Panc1 (cell line): ENCODE measurements at regions not wholly inside any gene's neighbourhood (a gene's known extent, or its start where the extent isn't known, plus 50 kb on each side); places are given as distances from the start of the nearest gene placed in this dataset.

ENCODE experiments used
- ATAC-seq: fragments of 200-7000 bp; cut with Tn5 transposase; 2 replicates; pipeline ENCODE4 v1.9.1; 2020; ENCODE audit warnings: mild to moderate bottlenecking, moderate library complexity
- BruUV-seq: library from RNA; stranded (reverse); fragments of 400-500 nt; replicated peaks from 2 replicates; lab custom pipeline; 2021; lab: Mats Ljungman, UMichigan
- CTCF ChIA-PET: fragments of 300-600 bp; sonication (Branson Sonifier 250); formaldehyde crosslinking; loops from one replicate; lab custom pipeline; 2022; ENCODE audit warnings: antibody characterized with exemption; lab: Charles Lee
- POLR2A ChIA-PET: fragments of 300-600 bp; sonication (Branson Sonifier 250); formaldehyde crosslinking; loops from one replicate; lab custom pipeline; 2022; ENCODE audit warnings: antibody characterized with exemption; lab: Charles Lee
- DNase-seq: peaks from one replicate; pipeline ENCODE4 v3.0.0-alpha.2; 2010; ENCODE audit warnings: low read depth, low spot score
- H3K27ac ChIP-seq: 2 replicates; pipeline ENCODE4 v1.5.1; 2011; ENCODE audit warnings: mild to moderate bottlenecking, low read length, inconsistent platforms
- H3K27me3 ChIP-seq: fragments of 200-500 bp; sonication (Bioruptor generic); 2 replicates; pipeline ENCODE4 v1.6.0; 2014; ENCODE audit warnings: low read length, inconsistent platforms; ENCODE audit not compliant: control insufficient read depth, insufficient read depth
- H3K36me3 ChIP-seq: fragments of 200-500 bp; sonication (Bioruptor generic); 2 replicates; pipeline ENCODE4 v1.5.1; 2014; ENCODE audit warnings: inconsistent platforms, mild to moderate bottlenecking, low read length, moderate library complexity; ENCODE audit not compliant: control insufficient read depth, insufficient read depth
- H3K4me1 ChIP-seq: 2 replicates; pipeline ENCODE4 v1.5.1; 2011; ENCODE audit warnings: inconsistent platforms, mild to moderate bottlenecking, low read length, moderate library complexity; ENCODE audit not compliant: control insufficient read depth, insufficient read depth
- H3K4me3 ChIP-seq, 2 experiments: 2 replicates each; pipeline ENCODE4 v1.5.1; 2011 to 2012; ENCODE audit warnings: low read depth in 2 of 2, low read length in 2 of 2, mild to moderate bottlenecking in 2 of 2, inconsistent platforms in 1 of 2, moderate library complexity in 1 of 2
- H3K9me3 ChIP-seq: fragments of 200-500 bp; sonication (Bioruptor generic); 2 replicates; pipeline ENCODE4 v1.5.1; 2014; ENCODE audit warnings: low read depth, mild to moderate bottlenecking, inconsistent platforms, low read length, moderate library complexity; ENCODE audit not compliant: control insufficient read depth, insufficient read depth
- POLR2AphosphoS5 ChIP-seq: IDR thresholded peaks from 2 replicates; pipeline ENCODE4 v1.6.1; 2012; ENCODE audit warnings: mild to moderate bottlenecking, low read depth, low read length, moderate library complexity
- SIN3A ChIP-seq: IDR thresholded peaks from 2 replicates; pipeline ENCODE4 v1.6.1; 2012; ENCODE audit warnings: low read depth, mild to moderate bottlenecking, low read length, moderate library complexity, borderline replicate concordance; ENCODE audit not compliant: insufficient read depth
- TCF7L2 ChIP-seq: IDR thresholded peaks from 2 replicates; pipeline ENCODE4 v1.6.1; 2011; ENCODE audit warnings: mild to moderate bottlenecking, low read depth, low read length, inconsistent platforms
- in situ Hi-C: cut with HindIII; loops from 2 replicates; pipeline ENCODE4 v1.10.0; 2016; ENCODE audit warnings: low sequenced_read_pairs, low pct_unique_long_range_greater_than_20kb
- intact Hi-C: fragments of 100-400 bp; cut with micrococcal nuclease; formaldehyde crosslinking; loops from one replicate; pipeline ENCODE4 v1.10.0; 2022; ENCODE audit not compliant: unreplicated experiment
- TF ChIP-seq, protein P1 (sequence below): fragments of 450-650 bp; IDR thresholded peaks from 2 replicates; pipeline ENCODE4 v1.5.1; 2017; ENCODE audit warnings: mild to moderate bottlenecking
- TF ChIP-seq, protein P2 (sequence below), 2 experiments: IDR thresholded peaks; 2 replicates each; pipeline ENCODE4 v1.6.1; 2011 to 2012; ENCODE audit warnings: low read depth in 2 of 2, control low read depth in 1 of 2, low read length in 1 of 2, mild to moderate bottlenecking in 1 of 2, moderate library complexity in 1 of 2; ENCODE audit not compliant: insufficient read depth in 1 of 2

DNA sequence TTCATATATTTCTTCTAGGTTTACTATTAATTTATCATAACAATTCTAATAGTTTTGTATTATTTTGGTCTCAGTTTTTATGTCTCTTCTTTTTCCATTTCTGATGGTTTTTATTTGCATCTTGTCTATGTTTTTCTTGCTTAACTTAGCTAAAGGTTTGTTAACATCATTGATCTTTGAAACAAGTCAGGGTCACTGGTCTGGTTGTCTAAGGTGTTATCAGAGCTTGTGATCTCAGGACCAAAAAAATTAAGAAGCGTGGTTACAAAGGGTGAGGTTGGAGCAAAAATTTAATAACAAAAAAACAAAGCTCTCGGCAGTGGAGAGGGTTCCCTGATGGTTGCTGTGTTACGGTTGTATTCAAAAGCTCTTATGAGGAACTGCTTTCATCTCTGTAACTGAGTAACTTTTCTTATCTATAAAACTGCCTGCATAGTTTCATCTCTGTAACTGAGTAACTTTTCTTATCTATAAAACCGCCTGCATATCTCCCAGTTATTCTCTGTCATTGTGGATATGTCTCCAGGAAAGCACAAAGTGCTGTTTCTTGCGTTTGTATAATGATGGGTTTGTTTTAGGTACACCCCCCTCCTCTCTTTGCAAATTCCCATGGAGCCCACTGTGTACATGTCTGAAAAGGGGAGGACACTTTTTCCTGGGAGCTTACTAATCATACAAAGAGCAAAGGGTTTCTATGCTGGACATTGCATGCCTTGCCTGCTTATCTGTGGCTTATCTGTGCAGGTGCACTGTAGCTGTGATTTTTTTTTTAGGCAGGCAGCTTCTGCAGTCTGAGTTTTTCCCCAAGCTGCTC is 62.4 kb upstream of the UGT2B15 start:
- CTCF ChIA-PET = no interaction called here
- TF ChIP-seq POLR2AphosphoS5 (no peak), SIN3A (no peak), TCF7L2 (no peak)
- TF ChIP-seq, protein P1, sequence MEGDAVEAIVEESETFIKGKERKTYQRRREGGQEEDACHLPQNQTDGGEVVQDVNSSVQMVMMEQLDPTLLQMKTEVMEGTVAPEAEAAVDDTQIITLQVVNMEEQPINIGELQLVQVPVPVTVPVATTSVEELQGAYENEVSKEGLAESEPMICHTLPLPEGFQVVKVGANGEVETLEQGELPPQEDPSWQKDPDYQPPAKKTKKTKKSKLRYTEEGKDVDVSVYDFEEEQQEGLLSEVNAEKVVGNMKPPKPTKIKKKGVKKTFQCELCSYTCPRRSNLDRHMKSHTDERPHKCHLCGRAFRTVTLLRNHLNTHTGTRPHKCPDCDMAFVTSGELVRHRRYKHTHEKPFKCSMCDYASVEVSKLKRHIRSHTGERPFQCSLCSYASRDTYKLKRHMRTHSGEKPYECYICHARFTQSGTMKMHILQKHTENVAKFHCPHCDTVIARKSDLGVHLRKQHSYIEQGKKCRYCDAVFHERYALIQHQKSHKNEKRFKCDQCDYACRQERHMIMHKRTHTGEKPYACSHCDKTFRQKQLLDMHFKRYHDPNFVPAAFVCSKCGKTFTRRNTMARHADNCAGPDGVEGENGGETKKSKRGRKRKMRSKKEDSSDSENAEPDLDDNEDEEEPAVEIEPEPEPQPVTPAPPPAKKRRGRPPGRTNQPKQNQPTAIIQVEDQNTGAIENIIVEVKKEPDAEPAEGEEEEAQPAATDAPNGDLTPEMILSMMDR = no peak
- TF ChIP-seq, protein P2, sequence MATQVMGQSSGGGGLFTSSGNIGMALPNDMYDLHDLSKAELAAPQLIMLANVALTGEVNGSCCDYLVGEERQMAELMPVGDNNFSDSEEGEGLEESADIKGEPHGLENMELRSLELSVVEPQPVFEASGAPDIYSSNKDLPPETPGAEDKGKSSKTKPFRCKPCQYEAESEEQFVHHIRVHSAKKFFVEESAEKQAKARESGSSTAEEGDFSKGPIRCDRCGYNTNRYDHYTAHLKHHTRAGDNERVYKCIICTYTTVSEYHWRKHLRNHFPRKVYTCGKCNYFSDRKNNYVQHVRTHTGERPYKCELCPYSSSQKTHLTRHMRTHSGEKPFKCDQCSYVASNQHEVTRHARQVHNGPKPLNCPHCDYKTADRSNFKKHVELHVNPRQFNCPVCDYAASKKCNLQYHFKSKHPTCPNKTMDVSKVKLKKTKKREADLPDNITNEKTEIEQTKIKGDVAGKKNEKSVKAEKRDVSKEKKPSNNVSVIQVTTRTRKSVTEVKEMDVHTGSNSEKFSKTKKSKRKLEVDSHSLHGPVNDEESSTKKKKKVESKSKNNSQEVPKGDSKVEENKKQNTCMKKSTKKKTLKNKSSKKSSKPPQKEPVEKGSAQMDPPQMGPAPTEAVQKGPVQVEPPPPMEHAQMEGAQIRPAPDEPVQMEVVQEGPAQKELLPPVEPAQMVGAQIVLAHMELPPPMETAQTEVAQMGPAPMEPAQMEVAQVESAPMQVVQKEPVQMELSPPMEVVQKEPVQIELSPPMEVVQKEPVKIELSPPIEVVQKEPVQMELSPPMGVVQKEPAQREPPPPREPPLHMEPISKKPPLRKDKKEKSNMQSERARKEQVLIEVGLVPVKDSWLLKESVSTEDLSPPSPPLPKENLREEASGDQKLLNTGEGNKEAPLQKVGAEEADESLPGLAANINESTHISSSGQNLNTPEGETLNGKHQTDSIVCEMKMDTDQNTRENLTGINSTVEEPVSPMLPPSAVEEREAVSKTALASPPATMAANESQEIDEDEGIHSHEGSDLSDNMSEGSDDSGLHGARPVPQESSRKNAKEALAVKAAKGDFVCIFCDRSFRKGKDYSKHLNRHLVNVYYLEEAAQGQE (IDR thresholded peaks at IDR 0.05; ENCODE audit: insufficient read depth in 1 of 2, low read depth in 2 of 2, low read length in 1 of 2) = no peak
- in situ Hi-C loops = no loop called here

DNA sequence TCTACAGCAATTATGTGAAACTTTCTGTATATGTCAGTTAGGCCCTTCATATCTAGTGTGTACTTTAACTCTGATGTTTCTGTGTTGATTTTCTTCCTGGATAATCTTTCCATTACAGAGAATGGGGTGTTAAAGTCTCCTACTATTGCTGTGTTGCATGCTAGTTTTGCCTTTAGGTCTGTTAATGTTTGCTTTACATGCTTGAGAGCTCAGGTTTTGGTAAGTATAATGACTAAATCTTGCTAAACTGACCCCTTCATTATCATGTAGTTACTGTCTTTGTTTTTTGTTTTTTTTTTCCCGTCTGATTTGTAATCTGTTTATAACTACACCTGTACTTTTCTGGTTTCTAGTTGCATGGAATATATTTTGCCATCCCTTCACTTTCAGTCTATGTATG is 63.6 kb upstream of the UGT2B15 start:
- no TSS peak for BruUV-seq
- no peak for TF ChIP-seq POLR2AphosphoS5
- no peak for TF ChIP-seq SIN3A
- TF ChIP-seq, protein P1 = no peak
- Histone ChIP-seq H3K27me3 (no peaks in the 10 kb centered on the region), H3K27ac (no peak overlapping the region), H3K4me3 (no peak overlapping the region), H3K4me1 (no peaks in the 10 kb centered on the region), H3K36me3 (no peaks in the 10 kb centered on the region), H3K9me3 (no peaks in the 10 kb centered on the region)
- in situ Hi-C loops = no loop called here
- POLR2A ChIA-PET = no interaction called here
- CTCF ChIA-PET = no interaction called here
- intact Hi-C loops = no loop called here
- ATAC-seq = no peak
- DNase-seq = no peak

More for the DNA sequence above, 62.4 kb upstream of the UGT2B15 start:
- H3K27me3 ChIP-seq = no peaks in the 10 kb centered on the region
- BruUV-seq = no TSS peak
- no peak overlapping the region for H3K4me3 ChIP-seq
- DNase-seq (no peak), ATAC-seq (no peak)
- intact Hi-C loops = no loop called here
- H3K9me3 ChIP-seq = no peaks in the 10 kb centered on the region
- no peaks in the 10 kb centered on the region for H3K4me1 ChIP-seq
- POLR2A ChIA-PET = no interaction called here
- no peak overlapping the region for H3K27ac ChIP-seq
- no peaks in the 10 kb centered on the region for H3K36me3 ChIP-seq
